SK-N-SH (cell line): ENCODE measurements at regions not wholly inside any gene's neighbourhood (a gene's known extent, or its start where the extent isn't known, plus 50 kb on each side); places are given as distances from the start of the nearest gene placed in this dataset.

Source experiments
- CTCF ChIA-PET: fragments of 300-600, 350-600 bp; formaldehyde crosslinking; extraction: SDS; loops from one replicate; lab custom pipeline; 2021; lab: Yijun Ruan, JAX
- POLR2A ChIA-PET: fragments of 350-600 bp; sonication (Branson Sonifier 250); formaldehyde crosslinking; extraction: SDS; loops from one replicate; lab custom pipeline; 2020; ENCODE audit warnings: antibody characterized with exemption, inconsistent platforms; lab: Yijun Ruan, JAX
- DNase-seq: peaks from one replicate; pipeline ENCODE4 v3.0.0; 2012
- H2AFZ ChIP-seq: fragments of 200-600 bp; sonication (generic); 2 replicates; pipeline ENCODE4 v1.8.1; 2016; ENCODE audit warnings: antibody characterized with exemption, mild to moderate bottlenecking, low read depth
- H3F3A ChIP-seq: fragments of 200-600 bp; sonication (generic); replicated peaks from 2 replicates; pipeline ENCODE3; 2016; ENCODE audit warnings: antibody characterized with exemption, mild to moderate bottlenecking; ENCODE audit not compliant: insufficient read depth
- H3K27ac ChIP-seq, 2 experiments: fragments of 200-500 bp in 1 of 2; fragments of 200-600 bp in 1 of 2; sonication (Bioruptor generic) in 1 of 2; sonication (generic), shearing (Covaris generic) in 1 of 2; 2 replicates each; pipeline versions ENCODE4 v1.5.1 to v1.6.1; 2014 to 2016; ENCODE audit warnings: low read depth in 2 of 2, inconsistent platforms in 1 of 2, low read length in 1 of 2, mild to moderate bottlenecking in 1 of 2, mixed read lengths in 1 of 2
- H3K27me3 ChIP-seq: fragments of 200-600 bp; sonication (generic), shearing (Covaris generic); 2 replicates; pipeline ENCODE4 v1.6.1; 2016; ENCODE audit warnings: mixed run types; ENCODE audit not compliant: insufficient read depth
- H3K36me3 ChIP-seq, 2 experiments: fragments of 200-500 bp in 1 of 2; fragments of 200-600 bp in 1 of 2; sonication (Bioruptor generic) in 1 of 2; sonication (generic) in 1 of 2; replicated peaks in 1 of 2; 2 replicates each; pipeline versions ENCODE3 to v1.5.1; 2014 to 2016; ENCODE audit warnings: low read length in 1 of 2, mild to moderate bottlenecking in 1 of 2; ENCODE audit not compliant: insufficient read depth in 2 of 2, control insufficient read depth in 1 of 2
- H3K4me1 ChIP-seq, 2 experiments: fragments of 200-500 bp in 1 of 2; fragments of 200-600 bp in 1 of 2; sonication (Bioruptor generic) in 1 of 2; sonication (generic), shearing (Covaris generic) in 1 of 2; 2 replicates each; pipeline versions ENCODE4 v1.5.1 to v1.6.1; 2014 to 2016; ENCODE audit warnings: low read depth in 1 of 2, low read length in 1 of 2, mixed run types in 1 of 2; ENCODE audit not compliant: insufficient read depth in 2 of 2, control insufficient read depth in 1 of 2
- H3K4me2 ChIP-seq: fragments of 200-600 bp; sonication (generic), shearing (Covaris generic); 2 replicates; pipeline ENCODE4 v1.6.1; 2017; ENCODE audit warnings: mixed run types
- H3K4me3 ChIP-seq, 2 experiments: fragments of 200-500 bp in 1 of 2; fragments of 200-600 bp in 1 of 2; sonication (Bioruptor generic) in 1 of 2; sonication (generic), shearing (Covaris generic) in 1 of 2; 2 replicates each; pipeline versions ENCODE4 v1.5.1 to v1.8.1; 2014 to 2016; ENCODE audit warnings: low read depth in 2 of 2, inconsistent platforms in 1 of 2, low read length in 1 of 2, mild to moderate bottlenecking in 1 of 2, mixed read lengths in 1 of 2, moderate library complexity in 1 of 2
- H3K79me2 ChIP-seq: fragments of 200-600 bp; sonication (generic); 2 replicates; pipeline ENCODE4 v1.8.1; 2017; ENCODE audit warnings: mild to moderate bottlenecking; ENCODE audit not compliant: insufficient read depth
- H3K9ac ChIP-seq: fragments of 200-600 bp; sonication (generic); 2 replicates; pipeline ENCODE4 v1.6.1; 2017; ENCODE audit warnings: mixed run types
- H3K9me2 ChIP-seq: fragments of 200-600 bp; sonication (generic); 2 replicates; pipeline ENCODE4 v1.6.1; 2017; ENCODE audit warnings: mixed run types
- H3K9me3 ChIP-seq: fragments of 200-600 bp; sonication (generic); 2 replicates; pipeline ENCODE4 v1.6.1; 2017; ENCODE audit warnings: mixed run types, mild to moderate bottlenecking, moderate library complexity
- H4K20me1 ChIP-seq: fragments of 200-600 bp; sonication (generic); 2 replicates; pipeline ENCODE4 v1.6.1; 2017; ENCODE audit warnings: mild to moderate bottlenecking, mixed run types; ENCODE audit not compliant: insufficient read depth
- CHD2 ChIP-seq: fragments of 150-350 bp; IDR thresholded peaks from 2 replicates; pipeline ENCODE4 v1.6.1; 2018; ENCODE audit warnings: low read length; ENCODE audit not compliant: partially characterized antibody
- EZH2phosphoT487 ChIP-seq: fragments of 200-600 bp; sonication (generic); IDR thresholded peaks from 2 replicates; pipeline ENCODE4 v1.6.1; 2017; ENCODE audit warnings: low read depth, mixed run types, mild to moderate bottlenecking, antibody characterized with exemption, moderate library complexity, borderline replicate concordance
- FOSL2 ChIP-seq: IDR thresholded peaks from 2 replicates; pipeline ENCODE4 v1.4.0; 2012; ENCODE audit warnings: low read depth, mild to moderate bottlenecking, moderate library complexity, borderline replicate concordance
- FOXJ3 ChIP-seq: sonication (generic); formaldehyde crosslinking; IDR thresholded peaks from 2 replicates; pipeline ENCODE4 v1.5.1; 2020; ENCODE audit warnings: mild to moderate bottlenecking, missing genetic modification reagents
- FOXM1 ChIP-seq: IDR thresholded peaks from 2 replicates; pipeline ENCODE4 v1.4.0; 2012; ENCODE audit warnings: low read depth, mild to moderate bottlenecking
- GATA2 ChIP-seq: sonication (generic); formaldehyde crosslinking; IDR thresholded peaks from 2 replicates; pipeline ENCODE4 v1.5.0; 2020; ENCODE audit warnings: mild to moderate bottlenecking, missing genetic modification reagents
- MEF2A ChIP-seq: IDR thresholded peaks from 2 replicates; pipeline ENCODE4 v1.4.0; 2012; ENCODE audit warnings: low read depth, borderline replicate concordance
- NRF1 ChIP-seq: IDR thresholded peaks from 2 replicates; pipeline ENCODE4 v1.6.1; 2012; ENCODE audit warnings: low read depth, mild to moderate bottlenecking, low read length
- RCOR1 ChIP-seq: fragments of 150-350 bp; IDR thresholded peaks from 2 replicates; pipeline ENCODE4 v1.6.1; 2017; ENCODE audit warnings: antibody characterized with exemption, low read length
- RFX5 ChIP-seq: IDR thresholded peaks from 2 replicates; pipeline ENCODE4 v1.6.1; 2012; ENCODE audit warnings: mild to moderate bottlenecking, improper control_type of control experiment, low read length
- SIN3A ChIP-seq: IDR thresholded peaks from 2 replicates; pipeline ENCODE4 v1.6.1; 2012; ENCODE audit warnings: low read depth, mild to moderate bottlenecking, low read length, moderate library complexity, borderline replicate concordance
- TCF12 ChIP-seq: IDR thresholded peaks from 2 replicates; pipeline ENCODE4 v1.4.0; 2012
- YY1 ChIP-seq: IDR thresholded peaks from 2 replicates; pipeline ENCODE4 v1.4.0; 2012; ENCODE audit warnings: low read depth, mild to moderate bottlenecking
- WGBS: methylation state at CpG from one replicate; pipeline ENCODE4 v1.1.6; 2017; ENCODE audit warnings: low lambda C conversion rate; 5-methylcytosine and 5-hydroxymethylcytosine counted together
- TF ChIP-seq, protein P1 (sequence below): fragments of 150-350 bp; IDR thresholded peaks from 2 replicates; pipeline ENCODE4 v1.6.1; 2016; ENCODE audit warnings: mild to moderate bottlenecking, low read depth, low read length
- TF ChIP-seq, protein P2 (sequence below): IDR thresholded peaks from 2 replicates; pipeline ENCODE4 v1.4.0; 2012; ENCODE audit warnings: low read depth, borderline replicate concordance
- TF ChIP-seq, protein P3 (sequence below): IDR thresholded peaks from 2 replicates; pipeline ENCODE4 v1.4.0; 2012; ENCODE audit warnings: low read depth, borderline replicate concordance
- TF ChIP-seq, protein P4 (sequence below): fragments of 200-600 bp; sonication (generic); IDR thresholded peaks from 2 replicates; pipeline ENCODE4 v1.6.1; 2017; ENCODE audit warnings: antibody characterized with exemption, mild to moderate bottlenecking, moderate library complexity

DNA sequence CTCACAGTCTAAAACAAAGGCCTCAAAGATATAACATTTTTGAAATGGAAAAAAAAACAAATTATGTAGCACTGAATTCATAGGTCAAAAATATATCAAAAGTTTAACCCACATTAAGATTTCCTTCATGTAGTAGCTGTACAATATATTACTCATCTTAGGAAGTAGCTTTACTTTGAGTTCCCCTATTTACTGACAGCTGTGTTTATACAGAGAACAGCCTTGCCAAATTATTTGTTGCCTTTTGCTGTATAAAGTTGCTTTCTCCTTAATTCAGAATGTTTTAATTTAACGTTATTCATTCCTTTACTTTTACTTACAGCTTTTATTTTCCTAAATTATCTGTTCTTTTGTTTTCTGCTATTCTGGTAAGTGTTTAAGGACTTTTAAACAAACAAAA, 181.0 kb downstream of the COL12A1 start:
- no peak overlapping the region for H2AFZ ChIP-seq
- no peak overlapping the region for H3K9ac ChIP-seq
- H3K4me2 ChIP-seq: no peak overlapping the region
- no peaks in the 10 kb centered on the region for H3K4me1 ChIP-seq
- no peak overlapping the region for H3K4me3 ChIP-seq
- 2% methylated on average over 1 of the region's 1 CpG for WGBS
- TF ChIP-seq GATA2 (CRISPR knock-in tag) (no peak), SIN3A (no peak), FOXJ3 (CRISPR knock-in tag) (no peak), EZH2phosphoT487 (no peak), YY1 (no peak), RCOR1 (no peak), TCF12 (no peak), CHD2 (no peak), MEF2A (no peak), NRF1 (no peak), FOXM1 (no peak), RFX5 (no peak), FOSL2 (no peak)
- TF ChIP-seq, protein P1, sequence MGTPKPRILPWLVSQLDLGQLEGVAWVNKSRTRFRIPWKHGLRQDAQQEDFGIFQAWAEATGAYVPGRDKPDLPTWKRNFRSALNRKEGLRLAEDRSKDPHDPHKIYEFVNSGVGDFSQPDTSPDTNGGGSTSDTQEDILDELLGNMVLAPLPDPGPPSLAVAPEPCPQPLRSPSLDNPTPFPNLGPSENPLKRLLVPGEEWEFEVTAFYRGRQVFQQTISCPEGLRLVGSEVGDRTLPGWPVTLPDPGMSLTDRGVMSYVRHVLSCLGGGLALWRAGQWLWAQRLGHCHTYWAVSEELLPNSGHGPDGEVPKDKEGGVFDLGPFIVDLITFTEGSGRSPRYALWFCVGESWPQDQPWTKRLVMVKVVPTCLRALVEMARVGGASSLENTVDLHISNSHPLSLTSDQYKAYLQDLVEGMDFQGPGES: no peak
- TF ChIP-seq, protein P2, sequence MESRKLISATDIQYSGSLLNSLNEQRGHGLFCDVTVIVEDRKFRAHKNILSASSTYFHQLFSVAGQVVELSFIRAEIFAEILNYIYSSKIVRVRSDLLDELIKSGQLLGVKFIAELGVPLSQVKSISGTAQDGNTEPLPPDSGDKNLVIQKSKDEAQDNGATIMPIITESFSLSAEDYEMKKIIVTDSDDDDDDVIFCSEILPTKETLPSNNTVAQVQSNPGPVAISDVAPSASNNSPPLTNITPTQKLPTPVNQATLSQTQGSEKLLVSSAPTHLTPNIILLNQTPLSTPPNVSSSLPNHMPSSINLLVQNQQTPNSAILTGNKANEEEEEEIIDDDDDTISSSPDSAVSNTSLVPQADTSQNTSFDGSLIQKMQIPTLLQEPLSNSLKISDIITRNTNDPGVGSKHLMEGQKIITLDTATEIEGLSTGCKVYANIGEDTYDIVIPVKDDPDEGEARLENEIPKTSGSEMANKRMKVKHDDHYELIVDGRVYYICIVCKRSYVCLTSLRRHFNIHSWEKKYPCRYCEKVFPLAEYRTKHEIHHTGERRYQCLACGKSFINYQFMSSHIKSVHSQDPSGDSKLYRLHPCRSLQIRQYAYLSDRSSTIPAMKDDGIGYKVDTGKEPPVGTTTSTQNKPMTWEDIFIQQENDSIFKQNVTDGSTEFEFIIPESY: no peak
- TF ChIP-seq, protein P3, sequence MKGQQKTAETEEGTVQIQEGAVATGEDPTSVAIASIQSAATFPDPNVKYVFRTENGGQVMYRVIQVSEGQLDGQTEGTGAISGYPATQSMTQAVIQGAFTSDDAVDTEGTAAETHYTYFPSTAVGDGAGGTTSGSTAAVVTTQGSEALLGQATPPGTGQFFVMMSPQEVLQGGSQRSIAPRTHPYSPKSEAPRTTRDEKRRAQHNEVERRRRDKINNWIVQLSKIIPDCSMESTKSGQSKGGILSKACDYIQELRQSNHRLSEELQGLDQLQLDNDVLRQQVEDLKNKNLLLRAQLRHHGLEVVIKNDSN: no peak
- TF ChIP-seq, protein P4, sequence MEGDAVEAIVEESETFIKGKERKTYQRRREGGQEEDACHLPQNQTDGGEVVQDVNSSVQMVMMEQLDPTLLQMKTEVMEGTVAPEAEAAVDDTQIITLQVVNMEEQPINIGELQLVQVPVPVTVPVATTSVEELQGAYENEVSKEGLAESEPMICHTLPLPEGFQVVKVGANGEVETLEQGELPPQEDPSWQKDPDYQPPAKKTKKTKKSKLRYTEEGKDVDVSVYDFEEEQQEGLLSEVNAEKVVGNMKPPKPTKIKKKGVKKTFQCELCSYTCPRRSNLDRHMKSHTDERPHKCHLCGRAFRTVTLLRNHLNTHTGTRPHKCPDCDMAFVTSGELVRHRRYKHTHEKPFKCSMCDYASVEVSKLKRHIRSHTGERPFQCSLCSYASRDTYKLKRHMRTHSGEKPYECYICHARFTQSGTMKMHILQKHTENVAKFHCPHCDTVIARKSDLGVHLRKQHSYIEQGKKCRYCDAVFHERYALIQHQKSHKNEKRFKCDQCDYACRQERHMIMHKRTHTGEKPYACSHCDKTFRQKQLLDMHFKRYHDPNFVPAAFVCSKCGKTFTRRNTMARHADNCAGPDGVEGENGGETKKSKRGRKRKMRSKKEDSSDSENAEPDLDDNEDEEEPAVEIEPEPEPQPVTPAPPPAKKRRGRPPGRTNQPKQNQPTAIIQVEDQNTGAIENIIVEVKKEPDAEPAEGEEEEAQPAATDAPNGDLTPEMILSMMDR: no peak
- no peaks in the 10 kb centered on the region for H3K36me3 ChIP-seq
- H4K20me1 ChIP-seq: no peaks in the 10 kb centered on the region
- DNase-seq: no peak
- no peaks in the 10 kb centered on the region for H3F3A ChIP-seq
- H3K27me3 ChIP-seq: peaks cover 6% of the 10 kb centered on the region; the same call in 1 of the 2 replicates
- H3K27ac ChIP-seq: no peak overlapping the region
- H3K9me3 ChIP-seq: no peaks in the 10 kb centered on the region
- ChIA-PET POLR2A (no interaction called here), CTCF (no interaction called here)
- 0 out of 2 replicates have a peak, but pooled peaks cover under 1% of the 10 kb centered on the region for H3K9me2 ChIP-seq
- H3K79me2 ChIP-seq: no peaks in the 10 kb centered on the region
